Osteoblast (primary cell): ENCODE measurements at regions not wholly inside any gene's neighbourhood (a gene's known extent, or its start where the extent isn't known, plus 50 kb on each side); places are given as distances from the start of the nearest gene placed in this dataset.
A peak's percentile ranks its signal among the peaks of the same experiment; 100 is the strongest.
"Not testable (repeated sequence)": the region's sequence is repeated elsewhere in the genome, so short reads cannot be mapped to it uniquely, and the experiment has no call there.

Experiments
- DNase-seq: peaks from one replicate; pipeline ENCODE4 v3.0.0; 2011; ENCODE audit warnings: low spot score, mixed read lengths; ENCODE audit not compliant: insufficient read length; ENCODE audit errors: missing footprints
- H2AFZ ChIP-seq: 2 replicates; pipeline ENCODE4 v1.6.0; 2011; ENCODE audit warnings: mild to moderate bottlenecking, low read length
- H3K27ac ChIP-seq: 2 replicates; pipeline ENCODE4 v1.5.1; 2011; ENCODE audit warnings: mild to moderate bottlenecking, low read depth, low read length, moderate library complexity
- H3K27me3 ChIP-seq: 2 replicates; pipeline ENCODE4 v1.6.0; 2012; ENCODE audit warnings: mild to moderate bottlenecking, control low read depth, inconsistent platforms, low read length, moderate library complexity; ENCODE audit not compliant: insufficient read depth
- H3K36me3 ChIP-seq: 2 replicates; pipeline ENCODE4 v1.5.1; 2011; ENCODE audit warnings: mild to moderate bottlenecking, low read length, control low read depth, moderate library complexity; ENCODE audit not compliant: insufficient read depth
- H3K4me1 ChIP-seq: 2 replicates; pipeline ENCODE4 v1.5.1; 2011; ENCODE audit warnings: mild to moderate bottlenecking, low read length, control low read depth, moderate library complexity; ENCODE audit not compliant: insufficient read depth
- H3K4me2 ChIP-seq: 2 replicates; pipeline ENCODE4 v1.6.0; 2011; ENCODE audit warnings: mild to moderate bottlenecking, low read length; ENCODE audit not compliant: insufficient read depth
- H3K4me3 ChIP-seq: fragments of 200-600 bp; sonication (generic); 3 replicates; pipeline ENCODE4 v1.5.1; 2012; ENCODE audit warnings: mild to moderate bottlenecking, low read length, inconsistent platforms; ENCODE audit not compliant: insufficient read depth
- H3K79me2 ChIP-seq: 2 replicates; pipeline ENCODE4 v1.6.0; 2012; ENCODE audit warnings: mild to moderate bottlenecking, low read length, control low read depth, inconsistent platforms; ENCODE audit not compliant: insufficient read depth
- H3K9me3 ChIP-seq: 2 replicates; pipeline ENCODE4 v1.5.1; 2011; ENCODE audit warnings: low read depth, low read length, control low read depth
- H4K20me1 ChIP-seq: 2 replicates; pipeline ENCODE4 v1.6.0; 2012; ENCODE audit warnings: mild to moderate bottlenecking, low read length, control low read depth; ENCODE audit not compliant: insufficient read depth
- CTCF ChIP-seq: IDR thresholded peaks from 2 replicates; pipeline ENCODE4 v1.5.1; 2011; ENCODE audit warnings: mild to moderate bottlenecking, low read depth, low read length, moderate library complexity; ENCODE audit errors: extremely low read depth

GRCh38 chr1:148353461-148354283 is 129.4 kb downstream of the PPIAL4G start:
- peaks cover 8% of the 10 kb centered on the region for H3K4me1 ChIP-seq
- no peaks in the 10 kb centered on the region for H4K20me1 ChIP-seq
- peak overlapping the region; percentile 71 for H3K4me2 ChIP-seq
- TF ChIP-seq CTCF = no peak
- H3K4me3 ChIP-seq = peak overlapping the region; percentile 61
- H3K27ac ChIP-seq = no peak overlapping the region
- no peaks in the 10 kb centered on the region for H3K79me2 ChIP-seq
- H3K9me3 ChIP-seq = no peaks in the 10 kb centered on the region
- peak overlapping the region; percentile 69 for H2AFZ ChIP-seq
- peak; percentile 94 for DNase-seq
- no peaks in the 10 kb centered on the region for H3K36me3 ChIP-seq
- H3K27me3 ChIP-seq = peaks cover 53% of the 10 kb centered on the region

- peak; percentile 66 for DNase-seq
- H3K9me3 ChIP-seq = no peaks in the 10 kb centered on the region
- no peak overlapping the region for H2AFZ ChIP-seq
- no peak overlapping the region for H3K4me3 ChIP-seq
- H3K36me3 ChIP-seq = no peaks in the 10 kb centered on the region
- H3K79me2 ChIP-seq = no peaks in the 10 kb centered on the region
- no peaks in the 10 kb centered on the region for H4K20me1 ChIP-seq
- peaks cover 8% of the 10 kb centered on the region for H3K4me1 ChIP-seq
- peaks cover 56% of the 10 kb centered on the region for H3K27me3 ChIP-seq
- TF ChIP-seq CTCF = no peak
- no peak overlapping the region for H3K27ac ChIP-seq
- H3K4me2 ChIP-seq = no peak overlapping the region
Observed at GRCh38 chr1:148352470-148353053, 130.5 kb downstream of the PPIAL4G start.

GRCh38 chr1:148347781-148348180 is 135.3 kb downstream of the PPIAL4G start:
- no peak for TF ChIP-seq CTCF
- H3K27ac ChIP-seq = no peak overlapping the region
- H4K20me1 ChIP-seq = no peaks in the 10 kb centered on the region

GRCh38 chr1:148345659-148346151 is 137.4 kb downstream of the PPIAL4G start:
- H3K27me3 ChIP-seq = peaks cover 33% of the 10 kb centered on the region
- TF ChIP-seq CTCF = peak; percentile 68
- not testable (repeated sequence) for H3K9me3 ChIP-seq, H3K27ac ChIP-seq, H3K4me1 ChIP-seq, H3K4me3 ChIP-seq, DNase-seq, H4K20me1 ChIP-seq, H3K36me3 ChIP-seq, H3K79me2 ChIP-seq
- peak overlapping the region; percentile 63 for H2AFZ ChIP-seq
- H3K4me2 ChIP-seq = peak overlapping the region; percentile 47

More at GRCh38 chr1:148347781-148348180, 135.3 kb downstream of the PPIAL4G start:
- Histone ChIP-seq H3K9me3 (no peaks in the 10 kb centered on the region), H3K27me3 (peaks cover 53% of the 10 kb centered on the region), H3K4me3 (no peak overlapping the region), H3K79me2 (no peaks in the 10 kb centered on the region), H3K36me3 (no peaks in the 10 kb centered on the region), H3K4me1 (peaks cover 4% of the 10 kb centered on the region), H2AFZ (no peak overlapping the region), H3K4me2 (no peak overlapping the region)
- DNase-seq = no peak

DNA sequence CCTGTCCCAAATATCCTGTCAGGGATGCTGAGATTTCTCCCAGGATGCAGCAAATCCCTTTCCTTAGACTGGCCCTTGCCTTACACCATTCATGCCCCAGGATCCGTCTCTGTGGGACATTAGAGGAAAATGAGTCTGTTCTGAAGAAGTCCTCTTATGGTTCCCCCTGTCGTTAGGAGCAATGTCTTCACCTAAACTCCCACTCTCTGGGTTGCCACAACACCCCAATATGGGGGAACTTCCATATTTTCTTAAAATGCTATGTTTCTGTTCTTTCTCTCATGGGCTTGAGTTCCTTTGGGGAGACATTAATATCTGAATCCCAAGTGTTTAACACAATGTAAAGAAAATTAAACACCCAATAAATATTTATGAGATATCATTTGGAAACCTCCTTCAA is 138.5 kb downstream of the PPIAL4G start:
- not testable (repeated sequence) for H3K4me1 ChIP-seq, H3K4me2 ChIP-seq, H3K79me2 ChIP-seq, H2AFZ ChIP-seq, DNase-seq, H4K20me1 ChIP-seq, H3K27ac ChIP-seq, H3K4me3 ChIP-seq, H3K36me3 ChIP-seq, H3K9me3 ChIP-seq
- H3K27me3 ChIP-seq = peaks cover 22% of the 10 kb centered on the region

DNA sequence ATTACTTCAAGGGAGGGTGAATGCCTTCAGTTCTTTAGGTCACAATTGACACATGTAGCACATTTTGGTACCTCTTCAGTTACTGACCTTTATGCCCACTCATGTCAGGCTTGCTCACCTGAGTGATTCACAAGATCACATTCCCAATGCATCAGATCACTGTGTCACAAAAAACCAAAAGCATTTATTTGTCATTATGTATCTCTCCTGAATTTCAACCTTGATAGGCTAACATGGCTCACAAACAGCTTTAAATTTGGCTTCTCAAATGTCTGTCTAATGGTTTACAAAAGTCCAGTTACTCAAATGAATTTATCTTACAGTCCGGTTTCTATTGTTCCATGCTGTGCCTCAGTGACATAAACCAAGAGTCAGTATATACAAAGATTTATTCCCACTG is 141.4 kb downstream of the PPIAL4G start:
- H3K79me2 ChIP-seq, H3K4me3 ChIP-seq, H3K27ac ChIP-seq, DNase-seq, H3K4me1 ChIP-seq, H2AFZ ChIP-seq, H3K36me3 ChIP-seq, H4K20me1 ChIP-seq, H3K9me3 ChIP-seq, H3K27me3 ChIP-seq, H3K4me2 ChIP-seq: not testable (repeated sequence)
